HCT116 (cell line): ENCODE measurements at regions not wholly inside any gene's neighbourhood (a gene's known extent, or its start where the extent isn't known, plus 50 kb on each side); places are given as distances from the start of the nearest gene placed in this dataset.

Source experiments
- ATAC-seq: fragments of 200-7000 bp; cut with Tn5 transposase; 2 replicates; pipeline ENCODE4 v1.9.1; 2020; ENCODE audit warnings: mild to moderate bottlenecking, moderate library complexity
- BruUV-seq: library from RNA; stranded (reverse); fragments of 400-500 nt; replicated peaks from 2 replicates; lab custom pipeline; 2021; lab: Mats Ljungman, UMichigan
- CTCF ChIA-PET: fragments of 300-600 bp; sonication (Branson Sonifier 250); formaldehyde crosslinking; loops from one replicate; lab custom pipeline; 2021; ENCODE audit warnings: antibody characterized with exemption; lab: Charles Lee
- POLR2A ChIA-PET: fragments of 300-600, 350-600 bp; sonication (Branson Sonifier 250); formaldehyde crosslinking; loops from one replicate; lab custom pipeline; 2021; ENCODE audit warnings: antibody characterized with exemption; lab: Charles Lee
- RAD21 ChIA-PET, 2 experiments: fragments of 300-600 bp; sonication (Branson Sonifier 250); formaldehyde crosslinking; loops; one replicate each; lab custom pipeline; 2023; ENCODE audit warnings: low total read pairs in 2 of 2; ENCODE audit not compliant: uncharacterized antibody in 2 of 2, unreplicated experiment in 2 of 2, low non-redundant PET in 1 of 2; lab: Charles Lee
- DNase-seq: peaks from one replicate; pipeline ENCODE4 v3.0.0-alpha.2; 2010; ENCODE audit warnings: low read depth, low spot score
- H2AFZ ChIP-seq: fragments of 200-600 bp; shearing (Covaris generic), sonication (generic); 2 replicates; pipeline ENCODE4 v1.6.1; 2017; ENCODE audit warnings: low read depth, mixed run types, mixed read lengths, antibody characterized with exemption, low read length; ENCODE audit not compliant: poor library complexity, severe bottlenecking
- H3K27ac ChIP-seq: 2 replicates; pipeline ENCODE4 v1.5.1; 2012; ENCODE audit warnings: low read depth, low read length
- H3K27me3 ChIP-seq: fragments of 200-600 bp; sonication (generic); 2 replicates; pipeline ENCODE4 v1.6.1; 2016; ENCODE audit warnings: mixed run types, low read length, mixed read lengths; ENCODE audit not compliant: insufficient read depth
- H3K36me3 ChIP-seq, 2 experiments: fragments of 200-500 bp in 1 of 2; fragments of 200-600 bp in 1 of 2; sonication (Bioruptor generic) in 1 of 2; sonication (generic) in 1 of 2; 2 replicates each; pipeline versions ENCODE4 v1.5.1 to v1.6.1; 2014 to 2016; ENCODE audit warnings: low read length in 2 of 2, inconsistent platforms in 1 of 2, mixed read lengths in 1 of 2, mixed run types in 1 of 2; ENCODE audit not compliant: insufficient read depth in 2 of 2, control insufficient read depth in 1 of 2
- H3K4me1 ChIP-seq, 2 experiments: fragments of 200-600 bp in 1 of 2; sonication (generic) in 1 of 2; 2 replicates each; pipeline versions ENCODE4 v1.5.1 to v1.6.1; 2012 to 2017; ENCODE audit warnings: low read length in 2 of 2, inconsistent platforms in 1 of 2, mild to moderate bottlenecking in 1 of 2, mixed read lengths in 1 of 2, mixed run types in 1 of 2, moderate library complexity in 1 of 2; ENCODE audit not compliant: insufficient read depth in 2 of 2, control insufficient read depth in 1 of 2
- H3K4me2 ChIP-seq: fragments of 200-600 bp; sonication (generic); 2 replicates; pipeline ENCODE4 v1.6.1; 2017; ENCODE audit warnings: mixed run types, low read length, mixed read lengths
- H3K4me3 ChIP-seq, 2 experiments: fragments of 200-600 bp in 1 of 2; sonication (generic) in 1 of 2; replicated peaks in 1 of 2; 2 replicates each; pipeline ENCODE4 v1.5.1; 2011 to 2016; ENCODE audit warnings: low read length in 2 of 2, control low read depth in 1 of 2, low read depth in 1 of 2, mild to moderate bottlenecking in 1 of 2, mixed read lengths in 1 of 2, mixed run types in 1 of 2
- H3K79me2 ChIP-seq: fragments of 200-600 bp; sonication (generic); 2 replicates; pipeline ENCODE4 v1.6.1; 2017; ENCODE audit warnings: mild to moderate bottlenecking, mixed run types, low read length, moderate library complexity, mixed read lengths; ENCODE audit not compliant: insufficient read depth
- H3K9ac ChIP-seq: fragments of 200-600 bp; sonication (generic); 2 replicates; pipeline ENCODE4 v1.6.1; 2016; ENCODE audit warnings: low read length, mixed read lengths
- H3K9me2 ChIP-seq: fragments of 200-600 bp; sonication (generic), shearing (Covaris generic); 2 replicates; pipeline ENCODE4 v1.6.1; 2017; ENCODE audit warnings: mixed run types, mild to moderate bottlenecking, moderate library complexity; ENCODE audit not compliant: insufficient read depth
- H3K9me3 ChIP-seq, 2 experiments: fragments of 200-500 bp in 1 of 2; fragments of 200-600 bp in 1 of 2; sonication (Bioruptor generic) in 1 of 2; sonication (generic) in 1 of 2; 2 replicates each; pipeline ENCODE4 v1.6.1; 2014 to 2017; ENCODE audit warnings: low read length in 2 of 2, mixed read lengths in 2 of 2, inconsistent platforms in 1 of 2, low read depth in 1 of 2, mild to moderate bottlenecking in 1 of 2, mixed run types in 1 of 2, moderate library complexity in 1 of 2; ENCODE audit not compliant: control insufficient read depth in 1 of 2, insufficient read depth in 1 of 2
- H4K20me1 ChIP-seq: fragments of 200-600 bp; sonication (generic), shearing (Covaris generic); 2 replicates; pipeline ENCODE4 v1.6.1; 2017; ENCODE audit warnings: mixed run types, mild to moderate bottlenecking, moderate library complexity; ENCODE audit not compliant: insufficient read depth
- CEBPB ChIP-seq: IDR thresholded peaks from 2 replicates; pipeline ENCODE4 v1.6.1; 2012; ENCODE audit warnings: low read depth
- ELF1 ChIP-seq: IDR thresholded peaks from 2 replicates; pipeline ENCODE4 v1.6.1; 2012; ENCODE audit warnings: low read depth, borderline replicate concordance
- EZH2 ChIP-seq: fragments of 200-600 bp; sonication (generic); IDR thresholded peaks from 2 replicates; pipeline ENCODE4 v1.6.1; 2017; ENCODE audit warnings: antibody characterized with exemption, mixed run types
- POLR2A ChIP-seq: IDR thresholded peaks from 2 replicates; pipeline ENCODE4 v1.7.0; 2011; ENCODE audit warnings: borderline replicate concordance; ENCODE audit not compliant: insufficient read depth, insufficient read length; ENCODE audit errors: extremely low read depth
- RAD21 ChIP-seq: IDR thresholded peaks from 2 replicates; pipeline ENCODE4 v1.6.1; 2012; ENCODE audit warnings: low read depth, mild to moderate bottlenecking
- SP1 ChIP-seq: IDR thresholded peaks from 2 replicates; pipeline ENCODE4 v1.6.1; 2012; ENCODE audit warnings: low read depth
- SRF ChIP-seq: IDR thresholded peaks from 2 replicates; pipeline ENCODE4 v1.6.1; 2012; ENCODE audit warnings: low read depth
- YY1 ChIP-seq: IDR thresholded peaks from 2 replicates; pipeline ENCODE4 v1.6.1; 2011; ENCODE audit warnings: low read length, low read depth, moderate library complexity, mild to moderate bottlenecking; ENCODE audit not compliant: insufficient replicate concordance; ENCODE audit errors: extremely low read depth
- ZBTB33 ChIP-seq: IDR thresholded peaks from 2 replicates; pipeline ENCODE4 v1.6.1; 2011; ENCODE audit warnings: mild to moderate bottlenecking, low read length, moderate library complexity; ENCODE audit not compliant: insufficient replicate concordance; ENCODE audit errors: extremely low read depth
- ZFX ChIP-seq: fragments of 450-650 bp; IDR thresholded peaks from 2 replicates; pipeline ENCODE4 v1.6.1; 2017
- ZNF274 ChIP-seq: fragments of 200-500 bp; sonication (Bioruptor generic); IDR thresholded peaks from 2 replicates; pipeline ENCODE4 v1.6.1; 2014; ENCODE audit warnings: mild to moderate bottlenecking, low read depth, low read length, inconsistent platforms
- intact Hi-C: fragments of 100-400 bp; cut with micrococcal nuclease; formaldehyde crosslinking; loops from 2 replicates; pipeline ENCODE4 v1.10.0; 2022
- TF ChIP-seq, protein P1 (sequence below): IDR thresholded peaks from 2 replicates; pipeline ENCODE4 v1.6.1; 2012
- TF ChIP-seq, protein P2 (sequence below): IDR thresholded peaks from 2 replicates; pipeline ENCODE4 v1.6.1; 2012; ENCODE audit warnings: low read depth

DNA sequence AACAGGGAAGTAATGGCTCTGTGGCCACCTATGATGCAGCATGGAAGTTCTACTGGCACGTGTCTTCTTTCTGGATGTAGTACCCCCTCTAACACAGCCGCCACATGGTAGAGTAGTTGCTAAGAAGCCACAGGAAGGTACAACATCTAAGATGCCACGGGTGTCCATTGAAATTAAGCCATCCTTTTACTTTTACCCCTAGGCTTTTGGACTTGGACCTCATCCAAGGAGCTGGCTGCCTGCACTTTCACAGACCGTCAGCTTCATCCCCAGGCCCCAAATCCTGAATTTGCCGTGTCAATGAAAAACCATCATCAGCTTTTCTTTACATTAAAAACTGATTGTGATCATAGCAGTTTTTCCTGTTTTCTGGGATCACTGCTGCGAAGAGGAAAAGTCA, 102.4 kb downstream of the RPL27A start:
- DNase-seq (no peak), ATAC-seq (no peak)
- no peaks in the 10 kb centered on the region for H4K20me1 ChIP-seq
- H3K79me2 ChIP-seq, result no peaks in the 10 kb centered on the region
- POLR2A ChIA-PET, result no interaction called here
- no peaks in the 10 kb centered on the region for H3K36me3 ChIP-seq
- H3K9ac ChIP-seq, result no peak overlapping the region
- intact Hi-C loops, result no loop called here
- H2AFZ ChIP-seq, result no peak overlapping the region
- H3K9me2 ChIP-seq, result no peaks in the 10 kb centered on the region
- TF ChIP-seq, protein P1, sequence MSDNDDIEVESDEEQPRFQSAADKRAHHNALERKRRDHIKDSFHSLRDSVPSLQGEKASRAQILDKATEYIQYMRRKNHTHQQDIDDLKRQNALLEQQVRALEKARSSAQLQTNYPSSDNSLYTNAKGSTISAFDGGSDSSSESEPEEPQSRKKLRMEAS, result no peak
- no peak for TF ChIP-seq CEBPB
- TF ChIP-seq, protein P2, sequence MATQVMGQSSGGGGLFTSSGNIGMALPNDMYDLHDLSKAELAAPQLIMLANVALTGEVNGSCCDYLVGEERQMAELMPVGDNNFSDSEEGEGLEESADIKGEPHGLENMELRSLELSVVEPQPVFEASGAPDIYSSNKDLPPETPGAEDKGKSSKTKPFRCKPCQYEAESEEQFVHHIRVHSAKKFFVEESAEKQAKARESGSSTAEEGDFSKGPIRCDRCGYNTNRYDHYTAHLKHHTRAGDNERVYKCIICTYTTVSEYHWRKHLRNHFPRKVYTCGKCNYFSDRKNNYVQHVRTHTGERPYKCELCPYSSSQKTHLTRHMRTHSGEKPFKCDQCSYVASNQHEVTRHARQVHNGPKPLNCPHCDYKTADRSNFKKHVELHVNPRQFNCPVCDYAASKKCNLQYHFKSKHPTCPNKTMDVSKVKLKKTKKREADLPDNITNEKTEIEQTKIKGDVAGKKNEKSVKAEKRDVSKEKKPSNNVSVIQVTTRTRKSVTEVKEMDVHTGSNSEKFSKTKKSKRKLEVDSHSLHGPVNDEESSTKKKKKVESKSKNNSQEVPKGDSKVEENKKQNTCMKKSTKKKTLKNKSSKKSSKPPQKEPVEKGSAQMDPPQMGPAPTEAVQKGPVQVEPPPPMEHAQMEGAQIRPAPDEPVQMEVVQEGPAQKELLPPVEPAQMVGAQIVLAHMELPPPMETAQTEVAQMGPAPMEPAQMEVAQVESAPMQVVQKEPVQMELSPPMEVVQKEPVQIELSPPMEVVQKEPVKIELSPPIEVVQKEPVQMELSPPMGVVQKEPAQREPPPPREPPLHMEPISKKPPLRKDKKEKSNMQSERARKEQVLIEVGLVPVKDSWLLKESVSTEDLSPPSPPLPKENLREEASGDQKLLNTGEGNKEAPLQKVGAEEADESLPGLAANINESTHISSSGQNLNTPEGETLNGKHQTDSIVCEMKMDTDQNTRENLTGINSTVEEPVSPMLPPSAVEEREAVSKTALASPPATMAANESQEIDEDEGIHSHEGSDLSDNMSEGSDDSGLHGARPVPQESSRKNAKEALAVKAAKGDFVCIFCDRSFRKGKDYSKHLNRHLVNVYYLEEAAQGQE, result no peak
- TF ChIP-seq POLR2A, result no peak
- no peak for TF ChIP-seq EZH2
- TF ChIP-seq ZNF274, result no peak
- TF ChIP-seq YY1, result no peak
- TF ChIP-seq ZBTB33, result no peak
- no peak for TF ChIP-seq RAD21
- no peak for TF ChIP-seq ELF1
- no peak for TF ChIP-seq ZFX
- TF ChIP-seq SP1, result no peak
- no peak for TF ChIP-seq SRF
- H3K4me1 ChIP-seq, result peaks cover 0 to 2% of the 10 kb centered on the region in 2 experiments; a peak in 1 of 4 replicates
- BruUV-seq, result no TSS peak
- no peak overlapping the region for H3K27ac ChIP-seq
- H3K4me2 ChIP-seq, result no peak overlapping the region
- H3K4me3 ChIP-seq, result no peak overlapping the region
- CTCF ChIA-PET, result no interaction called here
- RAD21 ChIA-PET, result no interaction called here
- no peaks in the 10 kb centered on the region for H3K9me3 ChIP-seq
- H3K27me3 ChIP-seq, result no peaks in the 10 kb centered on the region
